GM18520 (cell line): ENCODE measurements at regions not wholly inside any gene's neighbourhood (a gene's known extent, or its start where the extent isn't known, plus 50 kb on each side); places are given as distances from the start of the nearest gene placed in this dataset.
"Not testable (repeated sequence)": the region's sequence is repeated elsewhere in the genome, so short reads cannot be mapped to it uniquely, and the experiment has no call there.

Experiments
- ATAC-seq: cut with Tn5 transposase; IDR thresholded peaks from one replicate; pipeline ENCODE4 v1.9.1; 2021; ENCODE audit not compliant: unreplicated experiment

- no peak for ATAC-seq
Observed at GRCh38 chr2:173463846-173464245, 109.2 kb downstream of the CDCA7 start.

GRCh38 chr2:173467751-173468150, 113.1 kb downstream of the CDCA7 start:
- no peak for ATAC-seq

- ATAC-seq, result no peak
Observed at GRCh38 chr2:173468266-173468793, 113.7 kb downstream of the CDCA7 start.

GRCh38 chr2:173472112-173472511, 117.4 kb downstream of the CDCA7 start:
- no peak for ATAC-seq

GRCh38 chr2:173483137-173483536, 128.5 kb downstream of the CDCA7 start:
- no peak for ATAC-seq

GRCh38 chr2:173488861-173489260, 134.2 kb downstream of the CDCA7 start:
- ATAC-seq, result no peak

GRCh38 chr2:173491418-173491817, 136.7 kb downstream of the CDCA7 start:
- ATAC-seq, result no peak

- ATAC-seq, result no peak
Observed at GRCh38 chr2:173493874-173494273, 139.2 kb downstream of the CDCA7 start.

GRCh38 chr2:173496746-173497145, 142.1 kb downstream of the CDCA7 start:
- no peak for ATAC-seq

GRCh38 chr2:173500953-173501352, 146.3 kb downstream of the CDCA7 start:
- ATAC-seq, result no peak

- ATAC-seq, result no peak
Observed at GRCh38 chr2:173502296-173502695, 147.6 kb downstream of the CDCA7 start.

GRCh38 chr2:173511357-173511756, 156.7 kb downstream of the CDCA7 start:
- ATAC-seq, result no peak

- ATAC-seq, result no peak
Observed at GRCh38 chr2:173511942-173512341, 157.3 kb downstream of the CDCA7 start.

- no peak for ATAC-seq
Observed at GRCh38 chr2:173513107-173513727, 158.5 kb downstream of the CDCA7 start.

GRCh38 chr2:173520918-173521317, 166.2 kb downstream of the CDCA7 start:
- ATAC-seq, result no peak

GRCh38 chr2:173521450-173522192, 166.9 kb downstream of the CDCA7 start:
- ATAC-seq, result no peak

- no peak for ATAC-seq
Observed at GRCh38 chr2:173523497-173523896, 168.8 kb downstream of the CDCA7 start.

GRCh38 chr2:173524256-173524955, 169.7 kb downstream of the CDCA7 start:
- ATAC-seq, result no peak

- ATAC-seq, result not testable (repeated sequence)
Observed at GRCh38 chr2:173532732-173533531, 178.3 kb downstream of the CDCA7 start.

GRCh38 chr2:173537694-173538093, 183.0 kb downstream of the CDCA7 start:
- ATAC-seq, result no peak

GRCh38 chr2:173539615-173540014, 184.9 kb downstream of the CDCA7 start:
- no peak for ATAC-seq
